C4-2B (cell line): ENCODE measurements at regions not wholly inside any gene's neighbourhood (a gene's known extent, or its start where the extent isn't known, plus 50 kb on each side); places are given as distances from the start of the nearest gene placed in this dataset.

Experiments used
- ZFX ChIP-seq: fragments of 450-650 bp; IDR thresholded peaks from 2 replicates; pipeline ENCODE4 v1.6.1; 2017
- TF ChIP-seq, protein P1 (sequence below): fragments of 450-650 bp; conservative IDR thresholded peaks from 2 replicates; pipeline ENCODE4 v1.5.1; 2017; ENCODE audit warnings: mild to moderate bottlenecking

DNA sequence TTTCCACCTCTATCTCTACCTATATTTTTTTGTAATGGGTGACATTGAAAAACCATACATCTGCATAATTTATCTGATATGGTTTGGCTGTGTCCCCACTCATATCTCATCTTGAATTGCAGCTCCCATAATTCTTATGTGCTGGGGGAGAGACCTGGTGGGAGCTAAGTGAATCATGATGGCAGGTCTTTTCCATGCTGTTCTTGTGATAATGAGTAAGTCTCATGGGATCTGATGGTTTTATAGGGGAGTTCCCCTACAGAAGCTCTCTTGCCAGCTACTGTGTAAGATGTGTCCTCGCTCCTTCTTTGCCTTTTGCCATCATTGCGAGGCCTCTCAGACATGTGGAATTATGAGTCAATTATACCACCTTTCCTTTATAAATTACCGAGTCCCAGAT is 551.0 kb upstream of the ANO5 start:
- TF ChIP-seq, protein P1, sequence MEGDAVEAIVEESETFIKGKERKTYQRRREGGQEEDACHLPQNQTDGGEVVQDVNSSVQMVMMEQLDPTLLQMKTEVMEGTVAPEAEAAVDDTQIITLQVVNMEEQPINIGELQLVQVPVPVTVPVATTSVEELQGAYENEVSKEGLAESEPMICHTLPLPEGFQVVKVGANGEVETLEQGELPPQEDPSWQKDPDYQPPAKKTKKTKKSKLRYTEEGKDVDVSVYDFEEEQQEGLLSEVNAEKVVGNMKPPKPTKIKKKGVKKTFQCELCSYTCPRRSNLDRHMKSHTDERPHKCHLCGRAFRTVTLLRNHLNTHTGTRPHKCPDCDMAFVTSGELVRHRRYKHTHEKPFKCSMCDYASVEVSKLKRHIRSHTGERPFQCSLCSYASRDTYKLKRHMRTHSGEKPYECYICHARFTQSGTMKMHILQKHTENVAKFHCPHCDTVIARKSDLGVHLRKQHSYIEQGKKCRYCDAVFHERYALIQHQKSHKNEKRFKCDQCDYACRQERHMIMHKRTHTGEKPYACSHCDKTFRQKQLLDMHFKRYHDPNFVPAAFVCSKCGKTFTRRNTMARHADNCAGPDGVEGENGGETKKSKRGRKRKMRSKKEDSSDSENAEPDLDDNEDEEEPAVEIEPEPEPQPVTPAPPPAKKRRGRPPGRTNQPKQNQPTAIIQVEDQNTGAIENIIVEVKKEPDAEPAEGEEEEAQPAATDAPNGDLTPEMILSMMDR, result no peak
- no peak for TF ChIP-seq ZFX
